IPS-15b (cell line): ENCODE measurements at regions not wholly inside any gene's neighbourhood (a gene's known extent, or its start where the extent isn't known, plus 50 kb on each side); places are given as distances from the start of the nearest gene placed in this dataset.
"Not testable (repeated sequence)": the region's sequence is repeated elsewhere in the genome, so short reads cannot be mapped to it uniquely, and the experiment has no call there.

Experiments
- H3K27me3 ChIP-seq: one replicate; pipeline ENCODE4 v1.6.1; 2013; ENCODE audit warnings: low read length; ENCODE audit not compliant: control insufficient read depth, insufficient read depth
- H3K36me3 ChIP-seq: one replicate; pipeline ENCODE4 v1.6.1; 2013; ENCODE audit warnings: low read length; ENCODE audit not compliant: control insufficient read depth, insufficient read depth
- H3K4me1 ChIP-seq: one replicate; pipeline ENCODE4 v1.6.1; 2013; ENCODE audit warnings: mild to moderate bottlenecking, low read length; ENCODE audit not compliant: control insufficient read depth, insufficient read depth
- H3K4me3 ChIP-seq: one replicate; pipeline ENCODE4 v1.5.1; 2013; ENCODE audit warnings: low read depth, low read length
- H3K9ac ChIP-seq: one replicate; pipeline ENCODE4 v1.6.1; 2013; ENCODE audit warnings: low read depth, mild to moderate bottlenecking, low read length
- H3K9me3 ChIP-seq: one replicate; pipeline ENCODE4 v1.6.1; 2013; ENCODE audit warnings: mild to moderate bottlenecking, low read length; ENCODE audit not compliant: control insufficient read depth, insufficient read depth

DNA sequence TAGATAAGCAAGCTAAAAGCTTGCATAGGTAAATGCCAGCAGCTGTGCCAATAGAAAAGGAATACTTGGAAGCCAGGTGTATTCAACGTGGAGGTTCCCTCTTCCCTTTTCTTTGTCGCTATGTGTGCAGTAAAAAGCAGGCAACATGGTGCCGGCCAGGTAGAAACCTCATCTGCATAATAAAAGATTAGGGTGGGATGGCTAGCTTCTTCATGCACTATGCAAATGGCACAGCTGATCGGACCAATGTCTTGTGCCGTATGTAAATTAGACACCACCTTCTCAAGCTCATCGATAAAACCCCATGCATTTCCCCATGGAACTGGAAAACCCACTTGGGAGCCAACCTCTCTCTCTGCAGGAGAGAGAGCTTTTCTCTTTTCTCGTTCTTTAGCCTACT, 150.9 kb upstream of the FOXK1 start:
- H3K4me1 ChIP-seq: no peaks in the 10 kb centered on the region
- no peaks in the 10 kb centered on the region for H3K9me3 ChIP-seq
- no peak overlapping the region for H3K4me3 ChIP-seq
- H3K27me3 ChIP-seq: no peaks in the 10 kb centered on the region
- H3K9ac ChIP-seq: no peak overlapping the region
- H3K36me3 ChIP-seq: no peaks in the 10 kb centered on the region

DNA sequence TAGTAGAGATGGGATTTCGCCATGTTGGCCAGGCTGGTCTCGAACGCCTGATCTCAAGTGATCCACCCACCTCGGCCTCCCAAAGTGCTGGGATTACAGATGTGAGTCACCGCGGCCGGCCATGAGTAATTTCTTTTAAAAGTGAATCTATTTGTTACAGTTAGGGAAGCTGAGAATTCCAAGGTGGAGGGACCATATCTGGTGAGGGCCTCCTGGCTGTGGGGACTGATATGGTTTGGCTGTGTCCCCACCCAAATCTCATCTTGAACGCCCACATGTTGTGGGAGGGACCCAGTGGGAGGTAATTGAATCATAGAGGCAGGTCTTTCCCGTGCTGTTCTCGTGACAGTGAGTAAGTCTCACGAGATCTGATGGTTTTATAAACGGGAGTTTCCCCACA, 148.8 kb upstream of the FOXK1 start:
- H3K27me3 ChIP-seq, H3K9me3 ChIP-seq, H3K36me3 ChIP-seq, H3K4me1 ChIP-seq, H3K9ac ChIP-seq, H3K4me3 ChIP-seq: not testable (repeated sequence)

DNA sequence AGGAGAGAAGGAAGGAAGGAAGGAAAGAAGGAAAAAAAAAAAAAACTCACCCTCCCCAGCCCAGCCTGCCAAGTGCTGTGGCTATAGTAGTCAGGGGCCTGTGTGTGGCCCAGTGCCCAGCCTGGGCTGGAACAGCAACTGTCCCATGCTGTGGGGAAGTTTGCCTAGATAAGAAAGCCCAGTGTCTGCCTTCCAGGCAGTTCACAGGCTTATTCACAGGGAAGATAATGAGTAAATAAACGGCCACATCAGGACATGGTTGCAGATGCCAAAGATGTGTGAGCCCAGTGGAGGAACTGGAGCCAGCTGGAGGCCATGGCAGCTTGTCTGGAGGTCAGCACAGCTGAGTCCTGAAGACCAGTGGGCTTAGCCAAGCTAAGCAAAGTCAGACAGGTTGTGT, 132.4 kb upstream of the FOXK1 start:
- no peaks in the 10 kb centered on the region for H3K27me3 ChIP-seq
- H3K9me3 ChIP-seq: no peaks in the 10 kb centered on the region

GRCh38 chr7:4550117-4550516, 132.0 kb upstream of the FOXK1 start:
- Histone ChIP-seq H3K9ac (no peak overlapping the region), H3K4me3 (no peak overlapping the region), H3K4me1 (no peaks in the 10 kb centered on the region), H3K9me3 (no peaks in the 10 kb centered on the region), H3K36me3 (no peaks in the 10 kb centered on the region), H3K27me3 (no peaks in the 10 kb centered on the region)

More for the DNA sequence above, 132.4 kb upstream of the FOXK1 start:
- Histone ChIP-seq H3K9ac (no peak overlapping the region), H3K4me3 (no peak overlapping the region), H3K36me3 (no peaks in the 10 kb centered on the region), H3K4me1 (no peaks in the 10 kb centered on the region)

DNA sequence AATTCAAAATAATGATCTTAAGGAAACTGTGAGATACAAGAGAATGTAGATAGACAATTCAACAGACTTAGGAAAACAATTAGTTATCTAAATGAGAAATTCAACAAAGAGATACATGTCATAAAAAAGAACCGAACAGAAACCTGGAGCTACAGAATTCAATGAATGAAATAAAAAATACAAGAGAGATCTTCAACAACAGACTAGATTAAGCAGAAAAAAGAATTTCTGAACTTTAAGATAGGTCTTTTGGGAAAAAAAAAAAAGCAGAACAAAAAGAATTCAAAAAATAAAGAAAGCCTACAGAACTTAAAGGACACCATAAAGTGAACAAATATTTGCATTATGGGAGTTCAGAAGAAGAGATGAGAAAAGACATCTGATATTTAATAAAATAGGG, 129.1 kb upstream of the FOXK1 start:
- Histone ChIP-seq H3K9ac (no peak overlapping the region), H3K4me3 (no peak overlapping the region), H3K9me3 (no peaks in the 10 kb centered on the region), H3K4me1 (peaks cover 4% of the 10 kb centered on the region), H3K36me3 (no peaks in the 10 kb centered on the region), H3K27me3 (no peaks in the 10 kb centered on the region)

- H3K9me3 ChIP-seq: no peaks in the 10 kb centered on the region
- peaks cover under 1% of the 10 kb centered on the region for H3K27me3 ChIP-seq
These were observed 125.0 kb upstream of the FOXK1 start for GRCh38 chr7:4556868-4557793.

DNA sequence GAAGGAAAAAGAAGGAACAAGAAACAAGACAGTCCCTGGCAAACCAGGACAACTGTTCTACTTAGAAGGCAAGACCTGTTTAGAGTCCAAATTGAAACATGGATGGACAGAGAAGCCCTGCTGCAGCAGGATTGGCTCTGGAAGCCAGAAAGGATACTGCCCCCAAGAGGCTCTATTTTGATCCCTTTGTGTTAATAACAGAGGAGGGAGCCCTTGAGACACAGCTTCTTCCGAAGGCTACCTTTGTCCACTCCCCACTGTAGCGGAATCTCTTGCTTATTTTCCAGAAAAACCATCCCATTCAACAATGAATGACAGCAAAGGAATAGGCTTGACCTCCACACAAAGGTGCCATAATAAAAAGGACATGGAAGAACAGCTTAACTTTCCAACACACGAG, 120.3 kb upstream of the FOXK1 start:
- Histone ChIP-seq H3K9ac (no peak overlapping the region), H3K4me3 (no peak overlapping the region), H3K4me1 (peaks cover 4% of the 10 kb centered on the region), H3K36me3 (no peaks in the 10 kb centered on the region), H3K27me3 (peaks cover 3% of the 10 kb centered on the region), H3K9me3 (no peaks in the 10 kb centered on the region)

More at GRCh38 chr7:4556868-4557793, 125.0 kb upstream of the FOXK1 start:
- H3K4me3 ChIP-seq: no peak overlapping the region
- peaks cover 4% of the 10 kb centered on the region for H3K4me1 ChIP-seq
- H3K36me3 ChIP-seq: no peaks in the 10 kb centered on the region
- H3K9ac ChIP-seq: no peak overlapping the region

DNA sequence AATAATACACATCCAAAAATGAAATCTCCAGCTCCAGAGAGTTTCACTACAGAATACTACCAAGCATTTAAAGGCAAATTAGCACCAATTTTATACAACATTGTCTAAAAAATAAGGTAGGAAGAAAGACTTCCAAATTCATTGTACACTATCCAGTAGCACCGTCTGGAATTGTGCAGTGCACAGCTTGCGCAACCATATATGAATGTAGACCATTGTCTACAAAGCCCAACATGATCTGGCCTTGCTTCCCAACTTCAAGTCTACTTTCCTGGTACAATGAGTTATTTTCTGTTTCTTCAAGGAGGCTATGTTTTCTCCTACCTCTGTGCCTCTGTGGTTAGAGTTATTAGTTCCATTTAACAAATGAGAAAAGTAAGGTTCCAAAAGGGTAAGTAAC, 115.4 kb upstream of the FOXK1 start:
- no peaks in the 10 kb centered on the region for H3K9me3 ChIP-seq
- H3K27me3 ChIP-seq: peaks cover 3% of the 10 kb centered on the region
- no peaks in the 10 kb centered on the region for H3K4me1 ChIP-seq
- H3K9ac ChIP-seq: no peak overlapping the region
- no peaks in the 10 kb centered on the region for H3K36me3 ChIP-seq
- H3K4me3 ChIP-seq: no peak overlapping the region

- no peak overlapping the region for H3K4me3 ChIP-seq
- no peak overlapping the region for H3K9ac ChIP-seq
- no peaks in the 10 kb centered on the region for H3K27me3 ChIP-seq
- no peaks in the 10 kb centered on the region for H3K36me3 ChIP-seq
- H3K9me3 ChIP-seq: no peaks in the 10 kb centered on the region
- H3K4me1 ChIP-seq: no peaks in the 10 kb centered on the region
These were observed 107.2 kb upstream of the FOXK1 start for GRCh38 chr7:4574851-4575250.

DNA sequence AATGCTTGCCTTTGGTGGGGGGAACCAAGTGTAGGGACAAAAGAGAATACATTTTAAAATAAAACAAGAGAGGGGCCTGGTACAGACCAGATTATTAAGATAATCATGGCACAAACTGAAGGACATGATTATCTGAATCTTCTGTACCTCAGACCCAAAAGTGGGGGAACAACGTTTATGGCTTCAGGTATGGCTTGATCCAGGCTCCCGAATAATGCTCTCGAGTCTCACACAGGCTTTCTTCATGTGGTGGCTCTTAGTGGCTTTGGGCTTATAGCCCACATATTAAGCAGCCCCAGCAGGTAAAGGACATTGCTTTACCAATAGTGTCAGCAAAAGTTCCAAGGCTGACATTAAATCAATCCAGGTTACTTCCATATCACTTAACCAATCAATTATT, 106.8 kb upstream of the FOXK1 start:
- no peak overlapping the region for H3K4me3 ChIP-seq
- H3K9me3 ChIP-seq: no peaks in the 10 kb centered on the region
- H3K4me1 ChIP-seq: no peaks in the 10 kb centered on the region
- no peak overlapping the region for H3K9ac ChIP-seq
- H3K27me3 ChIP-seq: no peaks in the 10 kb centered on the region
- no peaks in the 10 kb centered on the region for H3K36me3 ChIP-seq

- no peaks in the 10 kb centered on the region for H3K9me3 ChIP-seq
- no peak overlapping the region for H3K9ac ChIP-seq
- H3K27me3 ChIP-seq: no peaks in the 10 kb centered on the region
- H3K4me1 ChIP-seq: no peaks in the 10 kb centered on the region
- H3K4me3 ChIP-seq: no peak overlapping the region
- H3K36me3 ChIP-seq: no peaks in the 10 kb centered on the region
These were observed 78.9 kb upstream of the FOXK1 start for GRCh38 chr7:4602905-4603842.
